Neural progenitor cell (in vitro differentiated cells): ENCODE measurements at regions not wholly inside any gene's neighbourhood (a gene's known extent, or its start where the extent isn't known, plus 50 kb on each side); places are given as distances from the start of the nearest gene placed in this dataset.

ENCODE experiments used
- EZH2 ChIP-seq: fragments of 200-600 bp; sonication (generic); IDR thresholded peaks from 2 replicates; pipeline ENCODE4 v1.6.1; 2017; ENCODE audit warnings: antibody characterized with exemption, mild to moderate bottlenecking, moderate library complexity
- EZH2phosphoT487 ChIP-seq: fragments of 200-600 bp; sonication (generic); IDR thresholded peaks from 2 replicates; pipeline ENCODE4 v1.6.1; 2017; ENCODE audit warnings: antibody characterized with exemption
- TF ChIP-seq, protein P1 (sequence below): fragments of 200-600 bp; sonication (generic); IDR thresholded peaks from 2 replicates; pipeline ENCODE4 v1.5.1; 2017; ENCODE audit warnings: antibody characterized with exemption, mild to moderate bottlenecking

DNA sequence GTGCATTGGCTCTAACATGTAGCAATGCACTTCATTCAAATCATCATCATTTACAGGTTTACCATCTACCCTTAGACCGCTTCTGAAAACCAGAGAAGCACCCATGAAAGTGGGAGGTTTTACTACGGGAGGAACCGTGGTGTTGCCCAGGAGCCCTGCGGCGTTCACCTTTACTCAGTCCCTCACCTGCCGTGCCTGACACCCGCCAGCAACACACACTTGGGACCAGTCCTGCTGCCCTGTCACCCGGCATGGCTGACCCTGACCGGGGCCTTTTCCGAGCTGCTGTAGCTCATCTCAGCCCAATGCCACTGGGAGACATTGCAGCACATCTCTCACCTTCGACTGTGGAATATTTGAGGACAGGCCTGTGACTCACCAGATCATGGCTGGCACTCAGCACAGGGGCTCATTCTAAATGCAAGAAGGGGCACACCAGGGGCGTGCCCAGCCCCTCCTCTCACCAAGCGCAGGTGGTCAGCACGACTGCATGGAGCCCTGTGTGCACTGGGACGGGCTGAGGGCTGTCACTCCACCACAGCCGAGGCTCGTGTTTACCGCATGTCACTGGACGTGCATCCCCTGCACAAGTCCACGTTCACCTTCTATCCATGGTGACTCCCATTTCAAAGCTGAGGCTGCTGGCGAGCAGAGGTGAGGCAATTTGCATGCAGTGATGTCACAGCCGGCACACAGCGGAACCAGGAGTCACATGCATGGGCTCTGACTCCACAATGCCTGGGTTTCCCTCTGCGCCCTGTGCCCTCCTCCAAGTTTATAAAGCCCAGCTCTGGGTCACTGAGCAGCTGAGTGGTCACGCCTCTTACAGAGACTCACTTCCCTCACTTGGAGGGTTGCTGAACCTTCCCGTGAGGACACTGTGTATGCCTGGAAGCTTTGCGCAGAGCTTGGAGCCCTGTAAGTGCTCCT lies 76.7 kb upstream of the SNTG2 start:
- no peak for TF ChIP-seq EZH2phosphoT487
- no peak for TF ChIP-seq EZH2
- TF ChIP-seq, protein P1, sequence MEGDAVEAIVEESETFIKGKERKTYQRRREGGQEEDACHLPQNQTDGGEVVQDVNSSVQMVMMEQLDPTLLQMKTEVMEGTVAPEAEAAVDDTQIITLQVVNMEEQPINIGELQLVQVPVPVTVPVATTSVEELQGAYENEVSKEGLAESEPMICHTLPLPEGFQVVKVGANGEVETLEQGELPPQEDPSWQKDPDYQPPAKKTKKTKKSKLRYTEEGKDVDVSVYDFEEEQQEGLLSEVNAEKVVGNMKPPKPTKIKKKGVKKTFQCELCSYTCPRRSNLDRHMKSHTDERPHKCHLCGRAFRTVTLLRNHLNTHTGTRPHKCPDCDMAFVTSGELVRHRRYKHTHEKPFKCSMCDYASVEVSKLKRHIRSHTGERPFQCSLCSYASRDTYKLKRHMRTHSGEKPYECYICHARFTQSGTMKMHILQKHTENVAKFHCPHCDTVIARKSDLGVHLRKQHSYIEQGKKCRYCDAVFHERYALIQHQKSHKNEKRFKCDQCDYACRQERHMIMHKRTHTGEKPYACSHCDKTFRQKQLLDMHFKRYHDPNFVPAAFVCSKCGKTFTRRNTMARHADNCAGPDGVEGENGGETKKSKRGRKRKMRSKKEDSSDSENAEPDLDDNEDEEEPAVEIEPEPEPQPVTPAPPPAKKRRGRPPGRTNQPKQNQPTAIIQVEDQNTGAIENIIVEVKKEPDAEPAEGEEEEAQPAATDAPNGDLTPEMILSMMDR, result no peak
